T-helper 1 cell treated with Interleukin-12 subunit alpha and Interleukin-12 subunit beta and Interleukin-4 antibody, amounts not matched to agents 30 ng/mL and 1 ng/mL, for 36 hours (primary cell): ENCODE measurements at regions not wholly inside any gene's neighbourhood (a gene's known extent, or its start where the extent isn't known, plus 50 kb on each side); places are given as distances from the start of the nearest gene placed in this dataset.

Experiments used
- intact Hi-C: fragments of 100-400 bp; cut with micrococcal nuclease; formaldehyde crosslinking; loops from one replicate; pipeline ENCODE4 v1.15.1; 2024

- intact Hi-C loops: no loop called here
Observed at GRCh38 chr15:70293138-70293537, 195.4 kb upstream of the TLE3 start.

GRCh38 chr15:70292076-70292760, 194.5 kb upstream of the TLE3 start:
- intact Hi-C loops: no loop called here

DNA sequence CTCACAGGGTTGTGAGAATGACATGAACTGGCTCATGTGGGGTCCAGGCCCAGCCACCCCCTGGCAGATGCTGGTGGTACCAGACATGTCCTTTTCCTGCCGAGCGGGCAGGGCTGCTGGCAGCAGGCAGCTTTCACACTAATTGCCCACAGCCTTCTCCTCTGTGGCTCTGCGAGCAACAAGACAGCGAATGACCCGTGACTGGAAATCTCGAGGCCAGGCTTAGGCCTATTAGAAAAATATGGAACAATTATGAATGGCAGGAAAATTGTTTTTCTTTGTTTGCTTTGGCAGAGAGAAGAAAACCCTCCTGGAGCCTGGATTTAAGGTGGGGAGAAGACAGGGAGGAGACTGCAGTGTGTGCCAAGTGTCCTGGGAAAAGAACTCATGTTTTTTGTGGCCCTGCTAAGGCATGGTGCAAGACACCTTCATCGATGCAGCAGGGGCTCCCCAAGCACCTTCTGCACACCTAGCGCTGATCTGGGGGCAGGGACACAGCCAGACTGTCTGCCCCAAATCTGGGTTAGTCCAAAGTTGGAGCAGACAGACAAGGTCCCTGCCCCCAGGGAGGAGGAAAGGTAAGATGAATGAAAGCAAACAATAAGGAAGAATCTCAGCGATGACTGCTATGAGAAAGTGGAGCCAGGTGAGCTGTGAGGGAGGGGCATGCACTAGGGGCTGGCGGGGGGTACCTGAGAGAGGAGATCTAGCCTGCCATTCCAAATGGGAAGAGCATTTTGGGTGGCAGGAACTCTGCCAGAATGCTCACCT, 193.8 kb upstream of the TLE3 start:
- intact Hi-C loops: no loop called here

DNA sequence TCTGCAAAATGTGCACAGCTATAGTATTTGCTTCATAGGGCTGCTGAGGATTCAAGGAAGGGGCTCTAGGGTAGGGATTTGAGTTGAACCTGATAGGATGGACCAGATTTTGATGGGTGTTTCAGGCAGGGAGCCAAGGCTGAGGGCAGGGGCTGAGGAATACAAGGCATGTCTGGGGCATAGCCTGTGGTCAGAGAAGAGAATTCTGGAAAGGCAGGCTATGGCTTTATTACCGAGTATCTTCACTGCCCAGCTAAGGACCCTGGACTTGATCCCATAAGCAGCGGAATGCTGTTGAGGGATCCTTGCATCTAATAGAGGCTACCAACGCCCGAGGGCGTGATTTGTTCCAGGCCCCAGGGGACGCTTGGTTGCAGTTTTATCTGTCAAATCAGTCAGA, 193.0 kb upstream of the TLE3 start:
- intact Hi-C loops: no loop called here

GRCh38 chr15:70289191-70289955, 191.7 kb upstream of the TLE3 start:
- intact Hi-C loops: no loop called here

DNA sequence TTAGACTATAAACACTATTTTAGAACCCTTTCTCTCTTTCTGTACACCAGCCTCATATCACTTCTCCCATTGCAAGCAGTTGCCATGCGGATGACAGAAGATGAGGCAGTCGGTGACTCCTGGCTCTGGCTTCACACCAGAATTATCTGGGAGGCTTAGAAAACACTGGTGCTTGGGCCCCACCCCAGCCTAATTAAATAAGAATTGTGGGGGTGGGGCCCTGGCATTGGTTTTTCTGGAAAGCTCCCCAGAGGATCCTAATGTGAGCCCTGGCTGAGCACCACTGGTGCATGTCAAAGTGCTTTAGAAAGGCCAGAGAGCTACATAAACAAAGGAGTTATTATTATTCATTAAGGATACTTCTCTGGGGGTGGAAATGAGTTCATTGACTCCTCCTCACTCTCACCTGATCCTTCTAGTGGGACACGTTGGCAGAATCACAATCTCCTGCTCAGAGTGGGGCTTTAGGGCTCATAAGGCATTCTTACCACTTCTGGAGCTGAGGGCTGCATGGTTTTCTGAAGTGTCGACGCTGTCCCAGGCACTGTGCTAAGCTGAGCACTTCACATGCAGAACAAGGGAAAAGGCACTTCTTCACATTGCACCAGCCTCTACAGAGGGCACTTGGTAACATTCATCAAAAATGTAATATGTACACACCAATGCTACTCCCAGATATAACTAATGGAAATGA, 188.5 kb upstream of the TLE3 start:
- intact Hi-C loops: no loop called here

- intact Hi-C loops: no loop called here
Observed at GRCh38 chr15:70284438-70285214, 186.9 kb upstream of the TLE3 start.

GRCh38 chr15:70283511-70283910, 185.8 kb upstream of the TLE3 start:
- intact Hi-C loops: no loop called here

DNA sequence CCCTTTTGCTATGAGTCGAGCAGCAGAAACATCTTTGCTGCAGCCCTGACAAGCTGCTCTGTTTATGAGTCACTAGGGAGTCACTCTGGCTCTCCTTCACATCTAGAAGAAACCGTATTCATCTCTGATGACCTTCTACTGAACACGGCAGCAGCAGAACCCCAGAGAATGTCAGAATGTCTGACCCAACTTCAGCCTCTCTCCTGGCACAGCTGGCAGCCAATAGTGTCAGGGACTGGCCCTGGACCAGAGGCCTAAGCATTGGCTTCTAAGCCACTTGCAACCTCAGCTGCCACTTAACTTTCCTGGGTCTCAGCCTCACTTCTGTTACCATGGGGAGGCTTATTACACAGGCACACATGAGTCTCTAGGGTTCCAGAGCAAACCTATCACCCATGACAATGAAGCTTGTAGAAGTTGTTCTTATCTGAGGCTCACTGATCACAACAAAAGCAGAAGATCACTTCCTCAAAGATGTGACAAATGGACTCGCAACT, 184.1 kb upstream of the TLE3 start:
- intact Hi-C loops: no loop called here

- intact Hi-C loops: no loop called here
Observed at GRCh38 chr15:70281261-70281810, 183.6 kb upstream of the TLE3 start.

DNA sequence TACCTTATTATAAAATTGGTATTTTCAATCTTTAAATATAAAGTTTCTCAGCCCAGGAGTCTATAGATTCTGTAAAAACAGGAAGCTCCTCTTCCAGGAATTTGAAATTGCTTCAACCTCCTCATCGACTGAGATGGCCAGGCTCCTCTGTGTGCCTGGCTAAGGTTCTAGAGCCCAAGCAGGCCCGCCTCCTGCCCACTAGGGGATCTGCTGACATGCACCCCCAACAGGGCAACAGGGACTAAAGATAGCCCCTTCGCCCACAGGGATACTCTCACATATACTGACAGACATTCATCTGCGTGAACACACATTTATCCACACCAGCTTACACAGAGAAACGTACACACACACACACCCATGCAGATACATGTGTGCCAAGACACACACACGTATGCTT, 183.1 kb upstream of the TLE3 start:
- intact Hi-C loops: no loop called here

DNA sequence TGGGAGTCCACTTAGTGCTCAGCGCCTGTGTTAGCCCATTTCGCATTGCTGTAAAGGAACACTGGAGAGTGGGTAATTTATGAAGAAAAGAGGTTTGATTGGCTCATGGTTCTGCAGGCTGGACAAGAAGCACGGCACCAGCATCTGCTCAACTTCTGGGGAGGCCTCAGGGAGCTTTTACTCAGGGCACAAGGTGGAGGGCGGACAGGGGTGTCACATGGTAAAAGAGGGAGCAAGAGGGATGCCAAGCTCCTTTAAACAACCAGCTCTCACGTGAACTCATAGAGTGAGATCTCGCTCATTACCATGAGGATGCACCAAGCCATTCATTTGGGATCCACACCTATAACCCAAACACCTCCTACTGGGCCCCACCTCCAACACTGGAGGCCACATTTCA, 181.4 kb upstream of the TLE3 start:
- intact Hi-C loops: no loop called here

- intact Hi-C loops: no loop called here
Observed at GRCh38 chr15:70278644-70279043, 180.9 kb upstream of the TLE3 start.

DNA sequence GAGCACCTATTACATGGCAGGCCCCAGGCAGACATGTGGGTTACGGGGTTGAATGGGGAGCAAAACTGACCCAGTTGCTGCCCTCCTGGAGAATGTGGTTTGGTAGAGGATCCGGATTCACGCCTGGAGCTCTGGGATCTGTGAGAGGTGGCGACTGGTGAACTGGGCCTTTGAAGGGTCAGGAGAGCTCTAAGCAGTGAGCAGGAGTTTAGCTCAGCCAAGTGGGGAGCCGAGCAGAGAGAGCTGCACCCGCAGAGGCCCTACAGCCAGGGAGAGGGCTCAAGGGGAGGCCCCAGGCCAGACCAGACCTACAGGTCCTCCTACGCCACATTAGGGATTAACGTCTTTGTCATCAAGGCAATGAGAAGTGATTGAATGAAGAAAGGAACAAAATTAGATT, 179.8 kb upstream of the TLE3 start:
- intact Hi-C loops: no loop called here

DNA sequence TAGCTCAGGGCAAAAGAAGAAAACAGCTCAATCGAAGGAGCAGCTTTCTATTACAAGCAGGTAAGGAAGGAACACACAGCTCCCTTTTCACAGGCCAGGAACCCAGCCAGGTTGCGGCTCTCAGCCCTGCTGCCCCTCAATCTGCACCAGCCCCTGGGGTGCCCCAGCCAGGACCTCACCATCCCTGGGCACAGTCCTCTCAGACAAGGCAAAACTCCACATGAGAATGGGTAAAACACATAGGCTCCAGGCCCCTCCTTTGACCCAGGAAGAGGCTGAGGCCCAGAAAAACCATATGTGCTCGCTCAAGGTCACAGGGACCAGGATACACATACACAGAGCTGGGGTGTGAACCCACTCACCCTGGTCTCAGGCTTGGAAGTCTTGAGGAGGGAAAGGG, 178.7 kb upstream of the TLE3 start:
- intact Hi-C loops: no loop called here

DNA sequence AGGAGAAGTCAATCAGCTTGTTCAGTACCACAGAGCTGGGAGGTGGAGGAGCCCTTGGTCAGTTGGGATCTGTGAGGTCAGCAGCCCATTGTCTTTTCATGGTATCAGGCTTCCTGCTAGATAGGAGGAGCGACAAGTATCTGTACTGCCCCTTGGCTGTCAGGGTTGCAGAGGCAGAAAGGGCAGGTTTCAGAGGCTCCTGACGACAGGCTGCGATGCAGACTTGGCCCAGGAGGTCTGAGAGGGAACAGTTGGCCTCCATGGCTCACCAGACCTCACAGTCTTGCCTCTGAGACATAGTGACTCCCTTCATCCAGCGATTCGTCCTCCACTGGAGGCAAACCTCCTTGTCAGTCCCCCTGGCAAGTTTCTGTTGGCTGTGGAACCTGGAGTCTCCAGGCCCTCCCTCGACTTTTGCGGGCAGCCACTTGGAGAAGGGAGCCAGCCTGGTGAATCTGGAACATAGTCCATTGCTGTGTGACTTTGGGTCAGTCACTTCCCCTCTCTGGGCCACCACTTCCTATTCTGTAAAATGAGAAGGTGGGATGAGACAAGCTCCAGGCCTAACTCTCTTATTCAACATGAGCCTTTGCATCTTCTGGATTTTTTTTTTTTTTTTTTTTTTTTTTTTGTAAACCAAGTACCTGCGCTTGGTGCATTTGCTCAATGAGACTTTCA, 177.9 kb upstream of the TLE3 start:
- intact Hi-C loops: no loop called here

DNA sequence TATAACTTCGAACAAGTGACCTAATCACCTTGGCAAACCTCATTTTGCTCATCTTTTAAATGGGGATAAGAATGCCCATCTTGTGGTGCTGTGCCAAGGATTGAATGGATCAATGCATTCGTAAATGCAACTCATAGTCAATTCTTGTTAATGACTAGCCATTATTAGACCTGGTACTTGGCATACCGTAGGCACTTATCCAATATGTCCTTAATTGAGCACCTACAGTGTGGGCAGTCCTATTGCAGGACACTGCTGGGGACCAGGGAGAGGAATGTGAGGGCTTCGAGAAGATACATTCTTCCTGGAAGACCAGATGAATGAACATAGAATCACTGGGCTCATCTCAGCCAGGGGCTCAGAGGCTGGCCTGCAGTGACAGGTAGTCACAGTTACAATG, 177.2 kb upstream of the TLE3 start:
- intact Hi-C loops: no loop called here

DNA sequence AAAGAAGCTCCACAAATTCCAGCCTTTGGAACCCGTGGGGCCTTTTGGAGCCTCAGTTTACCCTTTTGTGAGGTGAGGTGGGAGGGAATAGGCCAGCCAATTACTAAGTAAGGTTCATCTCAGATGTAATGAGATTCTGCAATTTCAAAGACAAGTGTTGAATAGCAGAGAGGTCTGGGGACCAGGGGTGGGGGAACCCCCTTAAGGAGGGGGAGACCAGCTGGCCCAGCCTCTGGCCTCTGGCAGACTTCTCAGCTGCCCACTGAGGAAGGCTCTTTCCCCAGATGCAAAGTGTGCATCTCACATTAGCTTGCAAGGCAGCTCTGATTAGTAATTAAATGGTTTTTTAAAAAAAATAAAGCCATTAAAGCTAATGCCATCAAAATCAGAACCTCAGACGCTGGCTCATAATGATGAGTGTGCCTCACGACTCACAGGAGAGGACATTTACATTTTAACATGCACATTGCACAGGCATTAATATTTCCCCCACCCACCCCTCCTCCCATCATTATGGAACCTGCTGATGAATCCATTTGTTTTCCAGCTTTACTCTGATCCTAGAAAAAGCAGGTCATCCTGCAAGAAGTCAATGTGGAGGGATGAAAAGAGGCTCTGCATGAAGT, 176.7 kb upstream of the TLE3 start:
- intact Hi-C loops: no loop called here

DNA sequence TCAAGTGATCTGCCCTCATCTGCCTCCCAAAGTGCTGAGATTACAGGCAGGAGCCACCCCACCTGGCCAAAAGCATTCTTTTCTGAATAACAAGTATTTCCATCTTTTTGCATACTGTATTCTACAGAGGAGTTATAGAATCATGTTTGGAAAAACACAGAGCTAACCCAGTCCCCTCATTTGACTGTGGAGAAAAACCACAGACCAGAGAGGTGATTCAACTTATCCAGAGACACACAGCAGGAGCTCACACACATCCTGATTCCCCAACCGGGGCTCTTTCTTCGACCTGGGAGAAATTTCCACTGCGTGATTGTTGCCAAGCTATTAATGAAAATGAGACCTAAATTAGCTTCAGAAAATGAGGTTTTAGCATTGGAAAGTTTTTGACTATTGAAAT, 176.1 kb upstream of the TLE3 start:
- intact Hi-C loops: no loop called here
